ENCODE measurements at regions not wholly inside any gene's neighbourhood (a gene's known extent, or its start where the extent isn't known, plus 50 kb on each side); places are given as distances from the start of the nearest gene placed in this dataset.

- no peak overlapping the region for H3K27ac ChIP-seq (replicated peaks)
- no peak for DNase-seq (ENCODE audit: low read depth in 1 of 2, low spot score in 1 of 2)
- TF ChIP-seq SPI1 (IDR thresholded peaks at IDR 0.05; ENCODE audit: borderline replicate concordance, low read depth): no peak
- no peak for TF ChIP-seq GABPA (IDR thresholded peaks at IDR 0.05; ENCODE audit: low read depth)
- TF ChIP-seq POLR2AphosphoS5 (IDR thresholded peaks at IDR 0.05; ENCODE audit: low read depth): no peak
- TF ChIP-seq, protein P1, sequence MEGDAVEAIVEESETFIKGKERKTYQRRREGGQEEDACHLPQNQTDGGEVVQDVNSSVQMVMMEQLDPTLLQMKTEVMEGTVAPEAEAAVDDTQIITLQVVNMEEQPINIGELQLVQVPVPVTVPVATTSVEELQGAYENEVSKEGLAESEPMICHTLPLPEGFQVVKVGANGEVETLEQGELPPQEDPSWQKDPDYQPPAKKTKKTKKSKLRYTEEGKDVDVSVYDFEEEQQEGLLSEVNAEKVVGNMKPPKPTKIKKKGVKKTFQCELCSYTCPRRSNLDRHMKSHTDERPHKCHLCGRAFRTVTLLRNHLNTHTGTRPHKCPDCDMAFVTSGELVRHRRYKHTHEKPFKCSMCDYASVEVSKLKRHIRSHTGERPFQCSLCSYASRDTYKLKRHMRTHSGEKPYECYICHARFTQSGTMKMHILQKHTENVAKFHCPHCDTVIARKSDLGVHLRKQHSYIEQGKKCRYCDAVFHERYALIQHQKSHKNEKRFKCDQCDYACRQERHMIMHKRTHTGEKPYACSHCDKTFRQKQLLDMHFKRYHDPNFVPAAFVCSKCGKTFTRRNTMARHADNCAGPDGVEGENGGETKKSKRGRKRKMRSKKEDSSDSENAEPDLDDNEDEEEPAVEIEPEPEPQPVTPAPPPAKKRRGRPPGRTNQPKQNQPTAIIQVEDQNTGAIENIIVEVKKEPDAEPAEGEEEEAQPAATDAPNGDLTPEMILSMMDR (IDR thresholded peaks at IDR 0.05; ENCODE audit: insufficient read depth, low read length): no peak
- TF ChIP-seq REST (IDR thresholded peaks at IDR 0.05; ENCODE audit: insufficient replicate concordance, low read depth): no peak
- no peak overlapping the region for H3K4me3 ChIP-seq (replicated peaks; ENCODE audit: insufficient read depth, low read length)
- H3K27me3 ChIP-seq (ENCODE audit: insufficient read depth, poor library complexity, severe bottlenecking): no peaks in the 10 kb centered on the region
Measured at GRCh38 chr6:14489445-14489844, 371.9 kb downstream of the CD83 start.

DNA sequence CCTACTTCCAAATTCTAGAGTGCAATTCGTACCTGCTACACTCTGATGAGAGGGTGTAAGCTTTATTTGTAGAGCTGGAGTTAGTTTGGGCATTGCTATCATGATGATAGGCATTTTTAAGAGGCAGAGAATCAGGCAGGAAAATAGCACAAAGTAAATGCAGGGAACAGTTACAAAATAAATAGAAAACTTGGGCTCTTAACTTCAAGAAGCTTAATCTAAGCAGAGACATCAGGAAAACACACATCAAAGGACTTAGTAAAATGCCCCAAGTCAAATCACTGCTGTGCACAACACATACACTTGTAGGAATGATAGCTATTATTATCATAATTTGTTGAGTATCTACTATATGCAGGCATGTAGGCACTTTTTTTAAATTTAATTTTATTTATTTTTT is 381.2 kb downstream of the CD83 start:
- Histone ChIP-seq H3K27me3 (ENCODE audit: insufficient read depth, poor library complexity, severe bottlenecking) (no peaks in the 10 kb centered on the region), H3K27ac (replicated peaks) (no peak overlapping the region), H3K4me3 (replicated peaks; ENCODE audit: insufficient read depth, low read length) (no peak overlapping the region)
- DNase-seq (ENCODE audit: low read depth in 1 of 2, low spot score in 1 of 2): no peak
- TF ChIP-seq GABPA (IDR thresholded peaks at IDR 0.05; ENCODE audit: low read depth) (no peak), SPI1 (IDR thresholded peaks at IDR 0.05; ENCODE audit: borderline replicate concordance, low read depth) (no peak)

- no peak overlapping the region for H3K27ac ChIP-seq (replicated peaks)
- no peak for DNase-seq (ENCODE audit: low read depth in 1 of 2, low spot score in 1 of 2)
- no peaks in the 10 kb centered on the region for H3K27me3 ChIP-seq (ENCODE audit: insufficient read depth, poor library complexity, severe bottlenecking)
- H3K4me3 ChIP-seq (replicated peaks; ENCODE audit: insufficient read depth, low read length): no peak overlapping the region
- TF ChIP-seq POLR2AphosphoS5 (IDR thresholded peaks at IDR 0.05; ENCODE audit: low read depth) (no peak), SPI1 (IDR thresholded peaks at IDR 0.05; ENCODE audit: borderline replicate concordance, low read depth) (no peak), REST (IDR thresholded peaks at IDR 0.05; ENCODE audit: insufficient replicate concordance, low read depth) (no peak), GABPA (IDR thresholded peaks at IDR 0.05; ENCODE audit: low read depth) (no peak)
- TF ChIP-seq, protein P1 (IDR thresholded peaks at IDR 0.05; ENCODE audit: insufficient read depth, low read length): no peak
Measured at GRCh38 chr6:14499309-14499708, 381.7 kb downstream of the CD83 start.

DNA sequence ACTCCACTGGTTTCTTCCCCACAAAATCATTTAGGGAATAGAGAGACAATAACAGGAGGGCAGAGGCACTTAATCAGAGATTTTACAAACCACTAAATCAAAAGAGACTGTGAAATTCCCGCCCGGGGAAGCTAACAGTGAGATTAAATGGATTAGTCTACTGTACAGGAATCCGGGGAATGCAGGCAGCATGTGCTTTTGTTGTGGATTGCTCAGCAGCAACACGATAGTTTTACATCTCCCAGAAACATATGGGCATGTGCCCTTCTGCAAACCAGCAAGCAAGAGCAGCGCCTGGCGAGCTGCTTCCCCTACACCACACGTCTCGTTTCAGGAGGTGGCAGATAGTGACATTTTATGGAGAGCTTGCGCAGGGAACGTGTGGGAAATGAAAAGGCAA is 382.3 kb downstream of the CD83 start:
- TF ChIP-seq POLR2AphosphoS5 (IDR thresholded peaks at IDR 0.05; ENCODE audit: low read depth): no peak
- TF ChIP-seq, protein P1 (IDR thresholded peaks at IDR 0.05; ENCODE audit: insufficient read depth, low read length): no peak
- DNase-seq (ENCODE audit: low read depth in 1 of 2, low spot score in 1 of 2): no peak
- no peaks in the 10 kb centered on the region for H3K27me3 ChIP-seq (ENCODE audit: insufficient read depth, poor library complexity, severe bottlenecking)
- H3K27ac ChIP-seq (replicated peaks): no peak overlapping the region
- H3K4me3 ChIP-seq (replicated peaks; ENCODE audit: insufficient read depth, low read length): no peak overlapping the region

Measured in HL-60 (cell line).